ENCODE measurements at regions not wholly inside any gene's neighbourhood (a gene's known extent, or its start where the extent isn't known, plus 50 kb on each side); places are given as distances from the start of the nearest gene placed in this dataset.

DNA sequence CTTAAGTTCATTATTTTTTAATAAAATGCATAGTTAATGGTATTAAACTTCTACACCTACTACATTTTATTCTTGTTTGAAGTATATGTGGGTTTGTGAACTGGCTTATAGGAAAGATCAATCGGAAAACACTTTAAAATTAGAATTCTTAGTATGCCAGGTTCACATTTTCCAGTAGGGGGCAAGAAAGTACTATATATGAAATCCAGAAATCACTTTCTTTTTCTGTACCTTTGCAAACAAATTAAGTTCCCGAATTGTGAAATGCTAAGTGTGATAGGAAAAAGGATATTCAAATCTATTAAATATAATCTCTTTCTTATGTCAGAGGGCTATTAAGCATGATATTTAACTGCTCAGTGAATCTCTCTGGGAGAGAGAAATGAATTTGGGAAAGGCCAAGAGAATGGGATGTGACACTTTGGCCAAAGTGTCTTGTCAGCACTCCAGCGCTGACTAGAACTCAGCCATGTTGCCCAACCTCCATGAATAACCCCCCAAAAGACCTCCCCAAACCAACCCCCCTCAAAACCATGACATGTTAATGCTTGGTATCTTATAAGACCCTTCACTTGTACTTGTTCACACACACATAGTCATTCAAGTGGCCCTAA is 122.6 kb upstream of the SLC10A2 start:
- no peak for ATAC-seq (ENCODE audit: low FRiP score)

DNA sequence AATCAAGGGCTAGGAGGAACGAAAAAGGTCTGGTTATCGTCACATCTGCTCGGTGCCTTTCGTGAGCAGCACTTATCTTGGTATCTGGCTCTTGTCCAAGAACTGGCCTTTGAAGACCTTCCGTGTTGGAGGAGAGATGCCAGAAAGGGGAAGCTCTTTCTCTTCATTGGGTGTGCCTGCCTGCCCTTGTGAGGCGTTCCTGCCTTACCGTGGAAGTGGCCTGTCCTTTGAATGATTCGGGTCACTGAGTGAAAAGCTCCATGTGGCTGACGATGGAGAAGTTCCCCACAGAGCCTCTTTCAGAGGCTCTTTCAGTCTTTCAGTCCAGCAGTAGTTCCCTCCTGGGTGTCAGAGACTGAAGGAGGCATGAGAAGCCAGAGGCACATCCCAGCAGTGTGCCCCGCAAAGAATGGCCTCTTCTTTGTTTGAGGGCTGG is 121.5 kb upstream of the SLC10A2 start:
- DNase-seq (no peak), ATAC-seq (ENCODE audit: low FRiP score) (no peak)
- Histone ChIP-seq H3K27me3 (ENCODE audit: control insufficient read depth in 1 of 2, insufficient read depth in 2 of 2, low read length in 1 of 2) (no peaks in the 10 kb centered on the region), H3K27ac (ENCODE audit: low read depth in 1 of 2, low read length in 2 of 2) (no peak overlapping the region), H3K9me3 (ENCODE audit: control insufficient read depth, low read length) (no peaks in the 10 kb centered on the region), H3K36me3 (ENCODE audit: control insufficient read depth in 1 of 2, insufficient read depth in 2 of 2, low read length in 1 of 2) (no peaks in the 10 kb centered on the region), H3K4me3 (ENCODE audit: low read length in 2 of 2) (no peak overlapping the region), H3K4me1 (ENCODE audit: control insufficient read depth in 1 of 2, insufficient read depth in 2 of 2, low read length in 2 of 2) (no peaks in the 10 kb centered on the region)
- intact Hi-C loops (cut with DNase I), result no loop called here
- 70 to 71% methylated on average over 10 of the region's 10 CpGs for WGBS, 2 donors

More for the DNA sequence above, 122.6 kb upstream of the SLC10A2 start:
- intact Hi-C loops (cut with DNase I), result no loop called here
- Histone ChIP-seq H3K27me3 (ENCODE audit: control insufficient read depth in 1 of 2, insufficient read depth in 2 of 2, low read length in 1 of 2) (no peaks in the 10 kb centered on the region), H3K9me3 (ENCODE audit: control insufficient read depth, low read length) (no peaks in the 10 kb centered on the region), H3K4me3 (ENCODE audit: low read length in 2 of 2) (no peak overlapping the region), H3K4me1 (ENCODE audit: control insufficient read depth in 1 of 2, insufficient read depth in 2 of 2, low read length in 2 of 2) (no peaks in the 10 kb centered on the region), H3K27ac (ENCODE audit: low read depth in 1 of 2, low read length in 2 of 2) (no peak overlapping the region), H3K36me3 (ENCODE audit: control insufficient read depth in 1 of 2, insufficient read depth in 2 of 2, low read length in 1 of 2) (no peaks in the 10 kb centered on the region)
- WGBS, 2 donors, result 24 to 30% methylated on average over 3 of the region's 3 CpGs
- no peak for DNase-seq

GRCh38 chr13:103184413-103184812 is 118.2 kb upstream of the SLC10A2 start:
- WGBS, 2 donors, result 90 to 92% methylated on average over 2 of the region's 2 CpGs
- Histone ChIP-seq H3K4me3 (ENCODE audit: low read length in 2 of 2) (no peak overlapping the region), H3K27ac (ENCODE audit: low read depth in 1 of 2, low read length in 2 of 2) (no peak overlapping the region), H3K27me3 (ENCODE audit: control insufficient read depth in 1 of 2, insufficient read depth in 2 of 2, low read length in 1 of 2) (no peaks in the 10 kb centered on the region), H3K36me3 (ENCODE audit: control insufficient read depth in 1 of 2, insufficient read depth in 2 of 2, low read length in 1 of 2) (no peaks in the 10 kb centered on the region), H3K9me3 (ENCODE audit: control insufficient read depth, low read length) (no peaks in the 10 kb centered on the region), H3K4me1 (ENCODE audit: control insufficient read depth in 1 of 2, insufficient read depth in 2 of 2, low read length in 2 of 2) (no peaks in the 10 kb centered on the region)
- no peak for DNase-seq
- no peak for ATAC-seq (ENCODE audit: low FRiP score)
- intact Hi-C loops (cut with DNase I), result no loop called here

DNA sequence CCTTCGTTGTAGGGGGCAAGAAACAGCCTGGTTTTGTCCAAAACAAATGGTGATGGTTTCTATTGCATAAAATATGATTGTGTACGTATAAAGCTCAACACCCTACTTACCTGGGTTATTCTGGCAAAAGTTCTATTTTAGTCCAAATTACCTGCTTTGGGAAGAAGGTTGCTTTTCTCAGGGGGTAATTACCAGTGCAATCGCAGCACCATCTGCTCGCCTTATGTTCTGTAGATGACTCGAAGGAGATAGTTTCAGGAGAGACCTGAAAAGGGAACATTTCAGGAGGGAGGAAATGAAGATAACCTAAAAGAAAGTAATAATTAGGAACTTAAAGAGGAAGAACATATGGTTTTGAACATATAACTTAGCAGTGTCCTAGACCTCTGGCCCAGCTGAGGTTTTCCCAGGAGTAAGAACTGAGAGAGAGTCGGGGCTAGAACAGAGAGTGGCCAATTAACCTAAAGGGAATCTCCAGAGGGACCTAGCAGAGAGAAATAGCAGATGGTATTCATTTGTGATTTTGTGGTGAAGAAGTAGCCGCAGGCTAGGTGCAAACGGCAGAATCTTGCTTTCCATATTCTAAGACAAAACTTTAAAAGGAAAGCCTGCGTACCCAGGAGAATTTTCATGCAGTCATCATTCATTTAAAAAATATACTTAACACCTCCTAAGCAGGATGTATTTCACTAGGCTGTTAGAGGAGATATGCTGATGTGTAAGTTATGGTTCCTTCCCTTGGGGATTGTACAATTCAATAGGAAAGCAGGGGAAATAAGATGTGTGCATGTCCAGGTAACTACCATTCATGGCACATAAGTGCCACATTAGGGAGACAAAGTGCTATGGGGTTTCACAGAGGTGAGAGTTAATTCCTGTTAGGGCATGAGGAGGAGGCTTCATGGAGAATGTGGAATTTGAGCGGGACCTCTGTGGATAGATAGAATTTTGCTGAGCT is 113.0 kb upstream of the SLC10A2 start:
- peaks cover 0 to 1% of the 10 kb centered on the region in 2 donors for H3K27me3 ChIP-seq (ENCODE audit: control insufficient read depth in 1 of 2, insufficient read depth in 2 of 2, low read length in 1 of 2)
- H3K4me3 ChIP-seq (ENCODE audit: low read length in 2 of 2), result no peak overlapping the region
- intact Hi-C loops (cut with DNase I), result no loop called here
- no peaks in the 10 kb centered on the region for H3K4me1 ChIP-seq (ENCODE audit: control insufficient read depth in 1 of 2, insufficient read depth in 2 of 2, low read length in 2 of 2)
- no peak for ATAC-seq (ENCODE audit: low FRiP score)
- no peak for DNase-seq
- no peaks in the 10 kb centered on the region for H3K36me3 ChIP-seq (ENCODE audit: control insufficient read depth in 1 of 2, insufficient read depth in 2 of 2, low read length in 1 of 2)
- H3K27ac ChIP-seq (ENCODE audit: low read depth in 1 of 2, low read length in 2 of 2), result no peak overlapping the region
- H3K9me3 ChIP-seq (ENCODE audit: control insufficient read depth, low read length), result no peaks in the 10 kb centered on the region
- 64 to 74% methylated on average over 10 of the region's 10 CpGs for WGBS, 2 donors

GRCh38 chr13:103174966-103175365 is 108.7 kb upstream of the SLC10A2 start:
- no peak for ATAC-seq (ENCODE audit: low FRiP score)

GRCh38 chr13:103168901-103169508 is 102.8 kb upstream of the SLC10A2 start:
- intact Hi-C loops (cut with DNase I), result no loop called here
- WGBS, 2 donors, result 93 to 94% methylated on average over 16 of the region's 16 CpGs
- no peak for ATAC-seq (ENCODE audit: low FRiP score)

More at GRCh38 chr13:103174966-103175365, 108.7 kb upstream of the SLC10A2 start:
- DNase-seq, result no peak
- intact Hi-C loops (cut with DNase I), result no loop called here
- Histone ChIP-seq H3K27me3 (ENCODE audit: control insufficient read depth in 1 of 2, insufficient read depth in 2 of 2, low read length in 1 of 2) (peaks cover 0 to 1% of the 10 kb centered on the region in 2 donors), H3K36me3 (ENCODE audit: control insufficient read depth in 1 of 2, insufficient read depth in 2 of 2, low read length in 1 of 2) (no peaks in the 10 kb centered on the region), H3K27ac (ENCODE audit: low read depth in 1 of 2, low read length in 2 of 2) (no peak overlapping the region), H3K9me3 (ENCODE audit: control insufficient read depth, low read length) (no peaks in the 10 kb centered on the region), H3K4me3 (ENCODE audit: low read length in 2 of 2) (no peak overlapping the region), H3K4me1 (ENCODE audit: control insufficient read depth in 1 of 2, insufficient read depth in 2 of 2, low read length in 2 of 2) (no peaks in the 10 kb centered on the region)
- 77 to 79% methylated on average over 6 of the region's 6 CpGs for WGBS, 2 donors

GRCh38 chr13:103164251-103164650 is 98.0 kb upstream of the SLC10A2 start:
- WGBS, 2 donors, result 83 to 85% methylated on average over 1 of the region's 1 CpG
- H3K4me3 ChIP-seq (ENCODE audit: low read length in 2 of 2), result no peak overlapping the region
- ATAC-seq (ENCODE audit: low FRiP score) (no peak), DNase-seq (no peak)
- no peaks in the 10 kb centered on the region for H3K36me3 ChIP-seq (ENCODE audit: control insufficient read depth in 1 of 2, insufficient read depth in 2 of 2, low read length in 1 of 2)
- H3K9me3 ChIP-seq (ENCODE audit: control insufficient read depth, low read length), result peaks cover 1% of the 10 kb centered on the region
- no peak overlapping the region for H3K27ac ChIP-seq (ENCODE audit: low read depth in 1 of 2, low read length in 2 of 2)
- intact Hi-C loops (cut with DNase I), result no loop called here
- no peaks in the 10 kb centered on the region for H3K4me1 ChIP-seq (ENCODE audit: control insufficient read depth in 1 of 2, insufficient read depth in 2 of 2, low read length in 2 of 2)
- H3K27me3 ChIP-seq (ENCODE audit: control insufficient read depth in 1 of 2, insufficient read depth in 2 of 2, low read length in 1 of 2), result no peaks in the 10 kb centered on the region

More at GRCh38 chr13:103168901-103169508, 102.8 kb upstream of the SLC10A2 start:
- Histone ChIP-seq H3K9me3 (ENCODE audit: control insufficient read depth, low read length) (peaks cover 1% of the 10 kb centered on the region), H3K4me3 (ENCODE audit: low read length in 2 of 2) (no peak overlapping the region), H3K27me3 (ENCODE audit: control insufficient read depth in 1 of 2, insufficient read depth in 2 of 2, low read length in 1 of 2) (no peaks in the 10 kb centered on the region), H3K36me3 (ENCODE audit: control insufficient read depth in 1 of 2, insufficient read depth in 2 of 2, low read length in 1 of 2) (no peaks in the 10 kb centered on the region), H3K27ac (ENCODE audit: low read depth in 1 of 2, low read length in 2 of 2) (no peak overlapping the region), H3K4me1 (ENCODE audit: control insufficient read depth in 1 of 2, insufficient read depth in 2 of 2, low read length in 2 of 2) (no peaks in the 10 kb centered on the region)
- no peak for DNase-seq

- intact Hi-C loops (cut with DNase I), result no loop called here
- Histone ChIP-seq H3K36me3 (ENCODE audit: control insufficient read depth in 1 of 2, insufficient read depth in 2 of 2, low read length in 1 of 2) (no peaks in the 10 kb centered on the region), H3K9me3 (ENCODE audit: control insufficient read depth, low read length) (peaks cover 3% of the 10 kb centered on the region), H3K27ac (ENCODE audit: low read depth in 1 of 2, low read length in 2 of 2) (no peak overlapping the region), H3K4me3 (ENCODE audit: low read length in 2 of 2) (no peak overlapping the region), H3K27me3 (ENCODE audit: control insufficient read depth in 1 of 2, insufficient read depth in 2 of 2, low read length in 1 of 2) (no peaks in the 10 kb centered on the region), H3K4me1 (ENCODE audit: control insufficient read depth in 1 of 2, insufficient read depth in 2 of 2, low read length in 2 of 2) (no peaks in the 10 kb centered on the region)
- DNase-seq (no peak), ATAC-seq (ENCODE audit: low FRiP score) (no peak)
- WGBS, 2 donors, result 19 to 29% methylated on average over 3 of the region's 3 CpGs
These were observed 95.3 kb upstream of the SLC10A2 start for GRCh38 chr13:103161476-103161875.

Measured in aorta (tissue), 5 donors.